ENCODE measurements at regions not wholly inside any gene's neighbourhood (a gene's known extent, or its start where the extent isn't known, plus 50 kb on each side); places are given as distances from the start of the nearest gene placed in this dataset.
"Not testable (repeated sequence)": the region's sequence is repeated elsewhere in the genome, so short reads cannot be mapped to it uniquely, and the experiment has no call there.

DNA sequence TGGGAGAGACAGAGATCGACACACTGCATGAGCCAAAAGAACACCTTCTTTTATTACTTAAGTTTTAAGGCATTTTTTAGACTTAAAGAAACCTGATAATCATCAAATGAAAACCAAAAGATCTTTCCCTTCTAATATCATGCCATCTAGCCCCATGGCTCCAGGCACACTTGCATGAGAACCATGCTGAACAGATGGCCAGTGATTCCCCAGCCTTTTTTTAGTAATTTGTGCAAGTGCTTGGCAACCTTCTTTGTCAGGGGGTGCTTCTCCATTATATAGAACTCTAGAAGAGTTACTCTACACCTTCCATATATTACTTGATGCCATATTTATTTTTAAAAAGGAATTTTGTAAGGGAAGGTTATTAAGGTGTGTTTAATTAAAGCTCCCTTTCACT, 182.2 kb upstream of the TEX13C start:
- H3K27me3 ChIP-seq (ENCODE audit: control insufficient read depth, insufficient read depth, low read length) = no peaks in the 10 kb centered on the region
- H3K4me1 ChIP-seq (ENCODE audit: control insufficient read depth, insufficient read depth, low read length) = no peaks in the 10 kb centered on the region
- H3K36me3 ChIP-seq (ENCODE audit: control insufficient read depth, insufficient read depth, low read length) = no peaks in the 10 kb centered on the region
- H3K9me3 ChIP-seq (replicated peaks; ENCODE audit: control insufficient read depth, low read depth, low read length) = no peaks in the 10 kb centered on the region
- no peak overlapping the region for H3K4me3 ChIP-seq (ENCODE audit: low read length)
- no peak for DNase-seq
- no peak overlapping the region for H3K27ac ChIP-seq (ENCODE audit: low read length)
- WGBS (ENCODE audit: insufficient coverage) = no CpG with 5 or more reads among the region's 1 CpG

DNA sequence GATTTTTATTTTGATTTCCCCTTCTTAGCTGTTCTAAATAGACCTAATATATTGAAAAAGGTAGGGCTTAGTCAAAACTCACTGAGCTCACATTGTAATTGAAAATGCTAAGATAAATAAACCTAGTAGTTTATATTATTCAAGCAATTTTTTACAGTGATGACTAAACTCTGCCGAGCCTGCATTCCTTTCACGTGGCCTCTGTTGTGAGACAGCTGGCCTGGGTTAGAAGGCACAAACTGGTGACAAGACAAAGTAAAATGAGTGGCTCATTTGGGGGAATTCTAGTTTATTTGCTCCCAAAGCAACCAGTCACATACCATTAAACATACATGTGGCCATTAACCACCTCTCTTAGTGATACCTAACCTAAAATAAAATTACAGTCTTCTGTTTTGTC, 169.4 kb upstream of the TEX13C start:
- Histone ChIP-seq H3K27me3 (ENCODE audit: control insufficient read depth, insufficient read depth, low read length) (no peaks in the 10 kb centered on the region), H3K4me3 (ENCODE audit: low read length) (no peak overlapping the region), H3K27ac (ENCODE audit: low read length) (no peak overlapping the region), H3K36me3 (ENCODE audit: control insufficient read depth, insufficient read depth, low read length) (no peaks in the 10 kb centered on the region), H3K9me3 (replicated peaks; ENCODE audit: control insufficient read depth, low read depth, low read length) (no peaks in the 10 kb centered on the region), H3K4me1 (ENCODE audit: control insufficient read depth, insufficient read depth, low read length) (no peaks in the 10 kb centered on the region)
- WGBS (ENCODE audit: insufficient coverage) = no CpG with 5 or more reads among the region's 2 CpGs
- DNase-seq = peak; percentile 16

GRCh38 chrX:125151146-125151545, 168.5 kb upstream of the TEX13C start:
- no CpG with 5 or more reads among the region's 3 CpGs for WGBS (ENCODE audit: insufficient coverage)
- Histone ChIP-seq H3K4me3 (ENCODE audit: low read length) (no peak overlapping the region), H3K9me3 (replicated peaks; ENCODE audit: control insufficient read depth, low read depth, low read length) (no peaks in the 10 kb centered on the region), H3K27ac (ENCODE audit: low read length) (no peak overlapping the region), H3K27me3 (ENCODE audit: control insufficient read depth, insufficient read depth, low read length) (no peaks in the 10 kb centered on the region), H3K4me1 (ENCODE audit: control insufficient read depth, insufficient read depth, low read length) (no peaks in the 10 kb centered on the region), H3K36me3 (ENCODE audit: control insufficient read depth, insufficient read depth, low read length) (no peaks in the 10 kb centered on the region)
- peak; percentile 14 for DNase-seq

DNA sequence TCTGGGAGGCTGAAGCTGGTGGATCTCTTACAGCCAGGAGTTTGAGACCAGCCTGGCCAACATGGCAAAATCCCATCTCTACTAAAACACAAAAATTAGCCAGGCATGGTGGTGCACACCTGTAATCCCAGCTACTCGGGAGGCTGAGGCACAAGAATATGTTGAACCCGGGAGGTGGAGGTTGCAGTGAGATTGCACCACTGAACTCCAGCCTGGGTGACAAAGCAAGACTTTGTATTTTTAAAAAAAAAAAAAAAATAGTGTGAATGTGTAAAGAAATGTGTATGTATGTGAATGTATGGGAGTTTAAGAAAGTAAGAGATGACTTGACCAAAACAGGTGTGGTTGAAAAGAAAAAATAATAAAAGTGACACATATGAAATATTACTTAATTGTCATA, 167.7 kb upstream of the TEX13C start:
- WGBS (ENCODE audit: insufficient coverage) = no CpG with 5 or more reads among the region's 2 CpGs
- no peak overlapping the region for H3K27ac ChIP-seq (ENCODE audit: low read length)
- no peak overlapping the region for H3K4me3 ChIP-seq (ENCODE audit: low read length)
- DNase-seq = no peak
- H3K4me1 ChIP-seq (ENCODE audit: control insufficient read depth, insufficient read depth, low read length) = no peaks in the 10 kb centered on the region
- no peaks in the 10 kb centered on the region for H3K27me3 ChIP-seq (ENCODE audit: control insufficient read depth, insufficient read depth, low read length)
- no peaks in the 10 kb centered on the region for H3K36me3 ChIP-seq (ENCODE audit: control insufficient read depth, insufficient read depth, low read length)
- H3K9me3 ChIP-seq (replicated peaks; ENCODE audit: control insufficient read depth, low read depth, low read length) = no peaks in the 10 kb centered on the region

DNA sequence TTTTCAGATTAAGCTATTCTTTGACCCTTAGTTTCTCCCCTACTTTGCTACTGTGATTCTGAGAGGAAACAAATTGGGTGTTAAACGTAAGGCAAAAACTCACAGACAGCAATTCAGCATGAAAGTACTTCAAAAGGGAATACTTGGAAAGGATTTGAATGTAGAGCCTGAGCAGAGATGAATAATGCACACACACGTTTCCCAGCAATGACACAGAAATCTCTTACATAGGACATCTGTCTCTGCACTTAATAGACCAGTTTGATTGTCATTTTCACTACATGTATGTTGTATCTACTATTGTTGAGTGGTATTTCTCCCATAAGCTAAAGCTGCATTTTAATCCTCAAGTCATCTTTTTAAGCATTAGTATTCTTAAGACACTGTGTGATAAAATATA, 166.1 kb upstream of the TEX13C start:
- no peaks in the 10 kb centered on the region for H3K9me3 ChIP-seq (replicated peaks; ENCODE audit: control insufficient read depth, low read depth, low read length)
- no peaks in the 10 kb centered on the region for H3K36me3 ChIP-seq (ENCODE audit: control insufficient read depth, insufficient read depth, low read length)
- WGBS (ENCODE audit: insufficient coverage) = no CpG with 5 or more reads among the region's 2 CpGs
- H3K27me3 ChIP-seq (ENCODE audit: control insufficient read depth, insufficient read depth, low read length) = no peaks in the 10 kb centered on the region
- no peak for DNase-seq
- H3K4me1 ChIP-seq (ENCODE audit: control insufficient read depth, insufficient read depth, low read length) = no peaks in the 10 kb centered on the region
- H3K4me3 ChIP-seq (ENCODE audit: low read length) = no peak overlapping the region
- no peak overlapping the region for H3K27ac ChIP-seq (ENCODE audit: low read length)

GRCh38 chrX:125154288-125155257, 165.1 kb upstream of the TEX13C start:
- not testable (repeated sequence) for H3K9me3 ChIP-seq (replicated peaks; ENCODE audit: control insufficient read depth, low read depth, low read length); H3K36me3 ChIP-seq (ENCODE audit: control insufficient read depth, insufficient read depth, low read length); H3K27me3 ChIP-seq (ENCODE audit: control insufficient read depth, insufficient read depth, low read length); H3K4me3 ChIP-seq (ENCODE audit: low read length); H3K4me1 ChIP-seq (ENCODE audit: control insufficient read depth, insufficient read depth, low read length); DNase-seq; H3K27ac ChIP-seq (ENCODE audit: low read length)
- 91% methylated on average over 23 of the region's 32 CpGs for WGBS (ENCODE audit: insufficient coverage)

DNA sequence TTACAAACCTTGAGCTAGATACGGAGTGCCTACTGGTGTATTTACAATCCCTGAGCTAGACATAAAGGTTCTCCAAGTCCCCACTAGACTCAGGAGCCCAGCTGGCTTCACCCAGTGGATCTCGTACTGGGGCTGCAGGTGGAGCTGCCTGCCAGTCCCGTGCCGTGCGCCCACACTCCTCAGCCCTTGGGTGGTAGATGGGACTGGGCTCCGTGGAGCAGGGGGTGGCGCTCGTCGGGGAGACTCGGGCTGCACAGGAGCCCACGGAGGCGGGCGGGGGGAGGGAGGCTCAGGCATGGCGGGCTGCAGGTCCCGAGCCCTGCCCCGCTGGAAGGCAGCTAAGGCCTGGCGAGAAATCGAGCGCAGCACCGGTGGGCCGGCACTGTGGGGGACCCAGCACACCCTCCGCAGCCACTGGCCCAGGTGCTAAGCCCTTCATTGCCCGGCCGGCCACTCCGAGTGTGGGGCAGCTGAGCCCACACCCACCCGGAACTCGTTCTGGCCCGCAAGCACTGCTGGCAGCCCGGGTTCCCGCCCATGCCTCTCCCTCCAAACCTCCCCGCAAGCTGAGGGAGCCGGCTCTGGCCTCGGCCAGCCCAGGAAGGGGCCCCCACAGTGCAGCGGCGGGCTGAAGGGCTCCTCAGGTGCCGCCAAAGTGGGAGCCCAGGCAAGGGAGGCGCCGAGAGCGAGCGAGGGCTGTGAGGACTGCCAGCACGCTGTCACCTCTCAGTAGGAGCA, 164.2 kb upstream of the TEX13C start:
- DNase-seq; H3K36me3 ChIP-seq (ENCODE audit: control insufficient read depth, insufficient read depth, low read length); H3K27me3 ChIP-seq (ENCODE audit: control insufficient read depth, insufficient read depth, low read length); H3K9me3 ChIP-seq (replicated peaks; ENCODE audit: control insufficient read depth, low read depth, low read length); H3K4me3 ChIP-seq (ENCODE audit: low read length); H3K4me1 ChIP-seq (ENCODE audit: control insufficient read depth, insufficient read depth, low read length); H3K27ac ChIP-seq (ENCODE audit: low read length): not testable (repeated sequence)
- 85% methylated on average over 36 of the region's 41 CpGs for WGBS (ENCODE audit: insufficient coverage)

- no peak overlapping the region for H3K27ac ChIP-seq (ENCODE audit: low read length)
- no peaks in the 10 kb centered on the region for H3K4me1 ChIP-seq (ENCODE audit: control insufficient read depth, insufficient read depth, low read length)
- no peak overlapping the region for H3K4me3 ChIP-seq (ENCODE audit: low read length)
- DNase-seq = no peak
- no CpG with 5 or more reads among the region's 4 CpGs for WGBS (ENCODE audit: insufficient coverage)
- no peaks in the 10 kb centered on the region for H3K27me3 ChIP-seq (ENCODE audit: control insufficient read depth, insufficient read depth, low read length)
- no peaks in the 10 kb centered on the region for H3K36me3 ChIP-seq (ENCODE audit: control insufficient read depth, insufficient read depth, low read length)
- H3K9me3 ChIP-seq (replicated peaks; ENCODE audit: control insufficient read depth, low read depth, low read length) = no peaks in the 10 kb centered on the region
These were observed 149.2 kb upstream of the TEX13C start for GRCh38 chrX:125170459-125170858.

DNA sequence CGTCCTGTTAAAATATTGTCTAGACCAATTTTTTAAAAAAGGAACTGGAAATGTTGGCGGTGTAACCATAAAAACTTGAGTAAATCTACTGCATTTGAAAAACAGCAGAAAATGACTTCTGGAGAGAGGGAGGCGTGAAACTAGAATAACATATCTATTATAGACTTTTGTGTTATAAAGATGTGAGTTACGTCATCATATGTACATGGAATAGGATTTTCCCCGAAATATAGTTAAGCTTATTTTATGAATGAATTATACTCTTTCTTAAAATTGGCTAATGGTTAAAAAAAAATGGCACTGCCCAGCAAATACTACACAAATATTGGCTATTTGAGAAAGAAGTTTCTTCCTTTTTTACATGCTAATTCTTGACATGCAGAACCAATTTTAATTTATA, 147.1 kb upstream of the TEX13C start:
- Histone ChIP-seq H3K9me3 (replicated peaks; ENCODE audit: control insufficient read depth, low read depth, low read length) (no peaks in the 10 kb centered on the region), H3K27ac (ENCODE audit: low read length) (no peak overlapping the region), H3K4me1 (ENCODE audit: control insufficient read depth, insufficient read depth, low read length) (no peaks in the 10 kb centered on the region), H3K36me3 (ENCODE audit: control insufficient read depth, insufficient read depth, low read length) (no peaks in the 10 kb centered on the region), H3K27me3 (ENCODE audit: control insufficient read depth, insufficient read depth, low read length) (no peaks in the 10 kb centered on the region), H3K4me3 (ENCODE audit: low read length) (no peak overlapping the region)
- WGBS (ENCODE audit: insufficient coverage) = no CpG with 5 or more reads among the region's 5 CpGs
- no peak for DNase-seq

- no peaks in the 10 kb centered on the region for H3K4me1 ChIP-seq (ENCODE audit: control insufficient read depth, insufficient read depth, low read length)
- H3K27ac ChIP-seq (ENCODE audit: low read length) = no peak overlapping the region
- no peaks in the 10 kb centered on the region for H3K36me3 ChIP-seq (ENCODE audit: control insufficient read depth, insufficient read depth, low read length)
- no CpG with 5 or more reads among the region's 1 CpG for WGBS (ENCODE audit: insufficient coverage)
- peak; percentile 15 for DNase-seq
- no peaks in the 10 kb centered on the region for H3K27me3 ChIP-seq (ENCODE audit: control insufficient read depth, insufficient read depth, low read length)
- no peak overlapping the region for H3K4me3 ChIP-seq (ENCODE audit: low read length)
- H3K9me3 ChIP-seq (replicated peaks; ENCODE audit: control insufficient read depth, low read depth, low read length) = no peaks in the 10 kb centered on the region
These were observed 143.6 kb upstream of the TEX13C start for GRCh38 chrX:125175991-125176584.

All from muscle of leg (tissue), 3 donors.